Stomach (tissue), 8 donors: ENCODE measurements at regions not wholly inside any gene's neighbourhood (a gene's known extent, or its start where the extent isn't known, plus 50 kb on each side); places are given as distances from the start of the nearest gene placed in this dataset.

ENCODE experiments used
- DNase-seq, 2 donors: peaks; one replicate each; pipeline versions ENCODE4 v3.0.0 to v3.0.0-alpha.2; 2013 to 2019
- H3K27ac ChIP-seq, 5 donors: fragments of 200-600 bp in 4 of 5; sonication (generic) in 4 of 5; one replicate each; pipeline ENCODE4 v1.5.1; 2013 to 2019; ENCODE audit warnings: mild to moderate bottlenecking in 1 of 5, moderate library complexity in 1 of 5
- H3K27me3 ChIP-seq, 3 donors: fragments of 200-600 bp; sonication (generic); one replicate each; pipeline ENCODE4 v1.5.1; 2017 to 2019; ENCODE audit warnings: mixed run types in 1 of 3
- H3K36me3 ChIP-seq, 4 donors: fragments of 200-600 bp; sonication (generic); 1 replicate in 3 of 4; 2 replicates in 1 of 4; pipeline ENCODE4 v1.5.1; 2016 to 2019
- H3K4me1 ChIP-seq, 4 donors: fragments of 200-600 bp; sonication (generic); one replicate each; pipeline ENCODE4 v1.5.1; 2016 to 2019
- H3K4me3 ChIP-seq, 4 donors: fragments of 200-600 bp; sonication (generic) in 3 of 4; one replicate each; pipeline ENCODE4 v1.5.1; 2016 to 2019; ENCODE audit warnings: mild to moderate bottlenecking in 1 of 4
- H3K9me3 ChIP-seq, 4 donors: fragments of 200-600 bp; sonication (generic); one replicate each; pipeline ENCODE4 v1.5.1; 2016 to 2019
- EP300 ChIP-seq: sonication (generic); formaldehyde crosslinking; IDR thresholded peaks from one replicate; pipeline ENCODE4 v1.6.1; 2017; ENCODE audit warnings: antibody characterized with exemption
- POLR2A ChIP-seq, 4 donors: fragments of 450-650 bp; IDR thresholded peaks; one replicate each; pipeline ENCODE4 v1.6.1; 2016; ENCODE audit warnings: antibody characterized with exemption in 4 of 4, control low read depth in 2 of 4, mild to moderate bottlenecking in 1 of 4, moderate library complexity in 1 of 4
- POLR2AphosphoS5 ChIP-seq, 3 donors: sonication (generic); formaldehyde crosslinking; IDR thresholded peaks; one replicate each; pipeline ENCODE4 v1.6.1; 2016; ENCODE audit warnings: antibody characterized with exemption in 3 of 3
- WGBS, 5 donors: extraction: QIAGEN DNeasy Blood & Tissue Kit in 3 of 5; methylation state at CpG; one replicate each; pipeline versions ENCODE4 v1.1.5 to v1.1.7; 2013 to 2018; 5-methylcytosine and 5-hydroxymethylcytosine counted together
- intact Hi-C: fragments of 100-400 bp; cut with DNase I; formaldehyde crosslinking; loops from one replicate; pipeline ENCODE4 v1.15.1; 2023; ENCODE audit warnings: low total_unique reads
- TF ChIP-seq, protein P1 (sequence below), 7 experiments: fragments of 450-650 bp in 4 of 7; fragments of 200-600 bp in 3 of 7; sonication (generic) in 3 of 7; IDR thresholded peaks; one replicate each; pipeline ENCODE4 v1.5.1; 2016 to 2019; ENCODE audit warnings: antibody characterized with exemption in 7 of 7, control low read depth in 2 of 7, mild to moderate bottlenecking in 1 of 7
- donor health status: healthy with polysubstance abuse.
- donor health status: Bipolar disorder and iron deficiency.
- donor health status: healthy.

DNA sequence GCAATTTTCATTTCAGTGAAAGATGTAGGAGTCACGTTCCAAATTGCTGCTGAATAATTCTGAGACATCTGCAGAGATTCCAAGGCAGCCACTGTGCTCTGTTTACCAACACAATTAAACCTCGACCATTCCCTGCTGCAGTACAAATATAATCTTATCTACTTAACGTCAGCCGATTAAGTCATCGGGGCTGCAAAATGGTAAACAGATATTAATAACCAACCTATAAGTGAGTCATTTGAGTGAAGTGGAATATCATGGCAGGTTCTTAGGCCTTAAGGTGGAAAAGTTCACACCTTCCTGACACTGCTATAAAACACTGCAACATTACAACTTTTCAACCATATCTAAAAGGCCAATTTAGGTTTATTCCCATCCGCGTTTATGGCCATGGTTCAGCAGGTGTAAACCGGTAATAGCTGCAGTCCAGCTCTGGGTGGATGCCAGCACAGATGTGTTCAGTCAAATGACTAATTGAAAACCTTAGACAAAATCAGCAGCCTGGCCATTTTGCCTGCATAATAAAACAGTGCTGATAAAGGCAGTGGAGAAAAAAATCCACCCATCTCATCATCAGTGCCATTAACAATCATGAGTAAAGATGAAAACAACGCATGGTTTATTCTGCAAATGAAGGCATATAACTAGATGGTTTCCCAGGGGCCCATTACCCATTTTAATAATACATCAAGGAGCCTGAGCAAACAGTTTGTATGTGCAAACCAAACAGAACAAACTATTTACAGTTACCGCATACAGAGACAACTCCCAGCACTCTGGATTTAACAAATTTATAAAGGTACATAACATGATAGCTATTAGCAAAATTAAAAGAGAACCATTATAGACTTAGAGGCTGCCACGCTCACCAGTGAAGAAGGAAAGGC lies 202.9 kb upstream of the IRX3 start:
- WGBS, 5 donors, result 27 to 49% (median 38%) methylated on average over 11 of the region's 11 CpGs
- Histone ChIP-seq H3K4me1 (peaks cover 0 to 21% (median 10%) of the 10 kb centered on the region in 4 donors), H3K9me3 (no peaks in the 10 kb centered on the region), H3K27ac (peak overlapping the region in 3 of 5 donors; percentile 6 to 68 (median 30)), H3K27me3 (no peaks in the 10 kb centered on the region), H3K36me3 (no peaks in the 10 kb centered on the region), H3K4me3 (no peak overlapping the region)
- TF ChIP-seq POLR2A (IDR thresholded peaks at IDR 0.05) (no peak), POLR2AphosphoS5 (IDR thresholded peaks at IDR 0.05) (peak in 1 of 3 donors; percentile 50), EP300 (no peak)
- TF ChIP-seq, protein P1, sequence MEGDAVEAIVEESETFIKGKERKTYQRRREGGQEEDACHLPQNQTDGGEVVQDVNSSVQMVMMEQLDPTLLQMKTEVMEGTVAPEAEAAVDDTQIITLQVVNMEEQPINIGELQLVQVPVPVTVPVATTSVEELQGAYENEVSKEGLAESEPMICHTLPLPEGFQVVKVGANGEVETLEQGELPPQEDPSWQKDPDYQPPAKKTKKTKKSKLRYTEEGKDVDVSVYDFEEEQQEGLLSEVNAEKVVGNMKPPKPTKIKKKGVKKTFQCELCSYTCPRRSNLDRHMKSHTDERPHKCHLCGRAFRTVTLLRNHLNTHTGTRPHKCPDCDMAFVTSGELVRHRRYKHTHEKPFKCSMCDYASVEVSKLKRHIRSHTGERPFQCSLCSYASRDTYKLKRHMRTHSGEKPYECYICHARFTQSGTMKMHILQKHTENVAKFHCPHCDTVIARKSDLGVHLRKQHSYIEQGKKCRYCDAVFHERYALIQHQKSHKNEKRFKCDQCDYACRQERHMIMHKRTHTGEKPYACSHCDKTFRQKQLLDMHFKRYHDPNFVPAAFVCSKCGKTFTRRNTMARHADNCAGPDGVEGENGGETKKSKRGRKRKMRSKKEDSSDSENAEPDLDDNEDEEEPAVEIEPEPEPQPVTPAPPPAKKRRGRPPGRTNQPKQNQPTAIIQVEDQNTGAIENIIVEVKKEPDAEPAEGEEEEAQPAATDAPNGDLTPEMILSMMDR (IDR thresholded peaks at IDR 0.05), result no peak
- DNase-seq, result peak in 1 of 2 donors; percentile 54
- intact Hi-C loops, result no loop called here

DNA sequence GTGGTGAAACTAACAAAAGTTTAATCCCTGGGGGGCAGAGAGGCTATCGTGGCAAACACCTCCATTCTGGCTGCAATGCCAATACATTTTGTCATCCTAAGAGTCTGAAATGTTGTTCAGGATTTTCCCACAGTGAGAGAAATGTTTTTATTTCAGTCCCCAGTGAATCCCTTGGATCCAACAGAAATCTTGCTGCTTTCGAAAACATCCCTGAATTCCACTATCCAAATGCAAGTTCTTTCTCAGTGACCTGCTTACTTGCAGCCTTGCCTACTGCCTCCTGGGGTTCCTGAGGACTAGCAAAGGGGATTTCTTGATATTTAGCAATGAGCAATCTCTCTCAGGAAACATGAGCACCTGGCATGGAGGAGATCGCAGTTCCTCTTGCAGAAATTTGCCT lies 202.1 kb upstream of the IRX3 start:
- Histone ChIP-seq H3K9me3 (no peaks in the 10 kb centered on the region), H3K36me3 (no peaks in the 10 kb centered on the region), H3K27me3 (no peaks in the 10 kb centered on the region), H3K4me1 (peaks cover 0 to 23% (median 13%) of the 10 kb centered on the region in 4 donors), H3K4me3 (no peak overlapping the region), H3K27ac (peak overlapping the region in 2 of 5 donors; percentile 6 to 30)
- intact Hi-C loops, result no loop called here
- DNase-seq, result no peak
- 66 to 76% (median 73%) methylated on average over 3 of the region's 3 CpGs for WGBS, 5 donors
- TF ChIP-seq POLR2AphosphoS5 (IDR thresholded peaks at IDR 0.05), result no peak
- TF ChIP-seq, protein P1 (IDR thresholded peaks at IDR 0.05), result no peak
- no peak for TF ChIP-seq EP300
- no peak for TF ChIP-seq POLR2A (IDR thresholded peaks at IDR 0.05)

DNA sequence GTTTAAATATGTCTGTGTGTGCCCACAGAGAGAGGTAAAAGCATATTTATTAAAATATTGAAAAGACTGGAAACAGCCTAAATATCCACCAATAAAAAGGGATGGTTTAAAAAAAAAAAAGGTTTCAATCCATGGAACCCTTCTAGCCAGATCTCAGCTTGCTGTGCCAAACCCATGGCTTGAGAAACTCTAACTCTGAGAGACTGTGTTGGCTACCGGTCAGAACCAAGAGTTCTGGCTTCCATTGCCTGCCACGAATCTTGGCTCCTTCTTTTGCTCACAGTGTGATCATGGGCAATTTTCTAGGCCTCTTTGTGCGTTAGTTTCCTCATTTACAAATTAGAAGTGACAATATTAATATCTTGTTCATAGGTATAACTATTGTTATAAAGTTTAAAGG lies 201.3 kb upstream of the IRX3 start:
- H3K4me3 ChIP-seq, result no peak overlapping the region
- H3K36me3 ChIP-seq, result no peaks in the 10 kb centered on the region
- intact Hi-C loops, result no loop called here
- H3K4me1 ChIP-seq, result peaks cover 5 to 29% (median 18%) of the 10 kb centered on the region in 4 donors
- H3K27me3 ChIP-seq, result no peaks in the 10 kb centered on the region
- TF ChIP-seq, protein P1 (IDR thresholded peaks at IDR 0.05), result no peak
- TF ChIP-seq POLR2A (IDR thresholded peaks at IDR 0.05) (no peak), POLR2AphosphoS5 (IDR thresholded peaks at IDR 0.05) (no peak), EP300 (no peak)
- no peaks in the 10 kb centered on the region for H3K9me3 ChIP-seq
- whole genome bisulfite sequencing, 5 donors, result 69 to 90% (median 81%) methylated on average over 3 of the region's 3 CpGs
- no peak overlapping the region for H3K27ac ChIP-seq
- DNase-seq, result no peak

DNA sequence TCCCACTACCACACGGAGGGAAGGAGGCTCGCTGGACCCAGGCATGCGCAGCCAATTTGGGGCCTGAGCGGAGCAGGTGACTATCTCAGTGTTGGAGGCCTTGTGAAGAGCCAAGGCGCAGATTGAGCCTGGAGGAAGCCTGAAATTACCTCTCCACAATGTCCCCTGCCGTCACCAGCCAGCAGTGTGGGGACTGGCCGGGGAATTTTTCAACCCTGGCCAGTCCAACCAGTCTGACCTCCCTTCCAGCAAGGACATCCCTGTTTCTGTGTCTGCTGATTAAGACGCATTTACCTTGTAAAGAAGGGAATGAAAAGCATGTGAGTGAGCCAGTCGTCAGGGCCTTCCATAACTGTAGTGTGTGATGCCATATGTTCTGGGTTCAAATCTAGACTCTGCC lies 198.1 kb upstream of the IRX3 start:
- peak overlapping the region in 2 of 5 donors; percentile 5 to 46 for H3K27ac ChIP-seq
- WGBS, 5 donors, result 77 to 86% (median 81%) methylated on average over 9 of the region's 9 CpGs
- H3K9me3 ChIP-seq, result no peaks in the 10 kb centered on the region
- TF ChIP-seq POLR2A (IDR thresholded peaks at IDR 0.05) (no peak), POLR2AphosphoS5 (IDR thresholded peaks at IDR 0.05) (no peak), EP300 (no peak)
- TF ChIP-seq, protein P1 (IDR thresholded peaks at IDR 0.05), result no peak
- DNase-seq, result no peak
- intact Hi-C loops, result no loop called here
- peaks cover 5 to 30% (median 13%) of the 10 kb centered on the region in 4 donors for H3K4me1 ChIP-seq
- H3K36me3 ChIP-seq, result no peaks in the 10 kb centered on the region
- H3K27me3 ChIP-seq, result no peaks in the 10 kb centered on the region
- no peak overlapping the region for H3K4me3 ChIP-seq
